HEK293 (cell line): ENCODE measurements at regions not wholly inside any gene's neighbourhood (a gene's known extent, or its start where the extent isn't known, plus 50 kb on each side); places are given as distances from the start of the nearest gene placed in this dataset.
A peak's percentile ranks its signal among the peaks of the same experiment; 100 is the strongest.

ENCODE experiments used
- CTCF ChIA-PET: fragments of 350-600 bp; formaldehyde crosslinking; extraction: SDS; loops from one replicate; lab custom pipeline; 2021; ENCODE audit warnings: antibody characterized with exemption; lab: Yijun Ruan, JAX
- POLR2A ChIA-PET: fragments of 300-600 bp; formaldehyde crosslinking; extraction: SDS; loops from one replicate; lab custom pipeline; 2020; ENCODE audit warnings: antibody characterized with exemption, inconsistent platforms; lab: Yijun Ruan, JAX
- H3K27ac ChIP-seq: fragments of 200-500 bp; sonication (Bioruptor generic); 2 replicates; pipeline ENCODE4 v1.5.1; 2014; ENCODE audit warnings: low read depth, low read length, control low read depth, inconsistent platforms; ENCODE audit errors: extremely low read depth
- H3K36me3 ChIP-seq, 2 experiments: fragments of 200-500 bp in 1 of 2; sonication (Bioruptor generic) in 1 of 2; 1 replicate in 1 of 2; 2 replicates in 1 of 2; pipeline ENCODE4 v1.5.1; 2014 to 2017; ENCODE audit warnings: inconsistent platforms in 2 of 2, low read length in 2 of 2; ENCODE audit not compliant: control insufficient read depth in 2 of 2, insufficient read depth in 1 of 2
- H3K4me1 ChIP-seq: fragments of 200-500 bp; sonication (Bioruptor generic); 2 replicates; pipeline ENCODE4 v1.5.1; 2014; ENCODE audit warnings: mild to moderate bottlenecking, low read length, inconsistent platforms; ENCODE audit not compliant: control insufficient read depth, insufficient read depth
- H3K4me3 ChIP-seq: 2 replicates; pipeline ENCODE4 v1.5.1; 2011; ENCODE audit warnings: low read depth, mild to moderate bottlenecking, control low read depth, low read length, moderate library complexity
- H3K9me3 ChIP-seq: fragments of 200-500 bp; sonication (Bioruptor generic); 2 replicates; pipeline ENCODE4 v1.5.1; 2014; ENCODE audit warnings: low read depth, low read length, inconsistent platforms; ENCODE audit not compliant: control insufficient read depth, insufficient read depth
- KLF8 ChIP-seq: fragments of 450-650 bp; formaldehyde crosslinking; IDR thresholded peaks from 2 replicates; pipeline ENCODE4 v1.5.1; 2016; ENCODE audit warnings: missing biosample characterization, missing genetic modification characterization
- PRDM4 ChIP-seq: fragments of 450-650 bp; formaldehyde crosslinking; IDR thresholded peaks from 2 replicates; pipeline ENCODE4 v1.5.1; 2017; ENCODE audit warnings: missing biosample characterization, missing genetic modification characterization
- SALL2 ChIP-seq: fragments of 450-650 bp; formaldehyde crosslinking; IDR thresholded peaks from 2 replicates; pipeline ENCODE4 v1.5.0; 2017; ENCODE audit warnings: missing biosample characterization, mild to moderate bottlenecking, missing genetic modification characterization, borderline replicate concordance
- SCRT1 ChIP-seq: fragments of 450-650 bp; formaldehyde crosslinking; IDR thresholded peaks from 2 replicates; pipeline ENCODE4 v1.5.1; 2016; ENCODE audit warnings: missing biosample characterization, missing genetic modification characterization, borderline replicate concordance
- SCRT2 ChIP-seq: fragments of 450-650 bp; formaldehyde crosslinking; IDR thresholded peaks from 2 replicates; pipeline ENCODE4 v1.5.1; 2016; ENCODE audit warnings: missing biosample characterization, missing genetic modification characterization
- TSHZ1 ChIP-seq: fragments of 450-650 bp; formaldehyde crosslinking; IDR thresholded peaks from 2 replicates; pipeline ENCODE4 v1.5.1; 2016; ENCODE audit warnings: missing biosample characterization, missing genetic modification characterization, borderline replicate concordance
- ZBTB1 ChIP-seq: fragments of 450-650 bp; formaldehyde crosslinking; IDR thresholded peaks from 2 replicates; pipeline ENCODE4 v1.5.1; 2016; ENCODE audit warnings: missing biosample characterization, missing genetic modification characterization
- ZFHX2 ChIP-seq: fragments of 450-650 bp; formaldehyde crosslinking; conservative IDR thresholded peaks from 2 replicates; pipeline ENCODE4 v1.5.1; 2016; ENCODE audit warnings: missing biosample characterization, missing genetic modification characterization
- ZIC2 ChIP-seq: fragments of 450-650 bp; formaldehyde crosslinking; IDR thresholded peaks from 2 replicates; pipeline ENCODE4 v1.5.1; 2016; ENCODE audit warnings: missing biosample characterization, missing genetic modification characterization
- ZNF10 ChIP-seq: fragments of 450-650 bp; formaldehyde crosslinking; IDR thresholded peaks from 2 replicates; pipeline ENCODE4 v1.5.1; 2017; ENCODE audit warnings: missing biosample characterization, missing genetic modification characterization
- ZNF148 ChIP-seq: fragments of 450-650 bp; formaldehyde crosslinking; IDR thresholded peaks from 2 replicates; pipeline ENCODE4 v1.5.0; 2017; ENCODE audit warnings: missing biosample characterization, missing genetic modification characterization, borderline replicate concordance
- ZNF362 ChIP-seq: fragments of 450-650 bp; formaldehyde crosslinking; IDR thresholded peaks from 2 replicates; pipeline ENCODE4 v1.5.1; 2016; ENCODE audit warnings: missing biosample characterization, missing genetic modification characterization
- ZNF366 ChIP-seq: fragments of 450-650 bp; formaldehyde crosslinking; conservative IDR thresholded peaks from 2 replicates; pipeline ENCODE4 v1.5.1; 2016; ENCODE audit warnings: missing biosample characterization, missing genetic modification characterization
- ZNF423 ChIP-seq: fragments of 450-650 bp; formaldehyde crosslinking; IDR thresholded peaks from 2 replicates; pipeline ENCODE4 v1.5.1; 2016; ENCODE audit warnings: missing biosample characterization, missing genetic modification characterization
- ZNF48 ChIP-seq: fragments of 450-650 bp; formaldehyde crosslinking; IDR thresholded peaks from 2 replicates; pipeline ENCODE4 v1.5.1; 2016; ENCODE audit warnings: missing biosample characterization, missing genetic modification characterization
- ZNF514 ChIP-seq: fragments of 450-650 bp; formaldehyde crosslinking; IDR thresholded peaks from 2 replicates; pipeline ENCODE4 v1.5.1; 2016; ENCODE audit warnings: missing biosample characterization, missing genetic modification characterization
- ZNF677 ChIP-seq: fragments of 450-650 bp; IDR thresholded peaks from 2 replicates; pipeline ENCODE4 v1.5.0; 2018; ENCODE audit warnings: missing biosample characterization, mild to moderate bottlenecking, missing genetic modification characterization, moderate library complexity

- no peak for TF ChIP-seq TSHZ1 (tag by site-specific recombination)
Observed at GRCh38 chr10:89085153-89085552, 94.6 kb downstream of the FAS start (continued).

DNA sequence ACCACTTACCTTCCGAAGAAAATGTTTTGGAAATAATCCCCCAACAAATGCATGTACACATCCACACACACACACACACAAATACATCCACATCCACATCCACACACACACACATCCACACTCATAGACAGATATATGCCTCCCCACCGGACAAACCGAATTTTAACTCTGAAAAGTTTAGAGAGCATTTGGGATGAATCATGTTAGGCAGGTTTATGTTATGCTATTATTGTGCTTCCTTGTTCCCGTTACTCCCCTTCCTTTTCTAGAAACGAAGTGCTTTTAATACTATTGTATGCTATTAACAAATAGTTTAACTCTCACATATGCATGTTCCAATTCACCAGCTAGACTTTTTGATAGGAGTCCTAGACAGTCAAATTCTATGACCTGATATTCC is 91.5 kb downstream of the FAS start:
- ChIA-PET CTCF (no interaction called here), POLR2A (no interaction called here)
- Histone ChIP-seq H3K4me3 (no peak overlapping the region), H3K27ac (no peak overlapping the region), H3K9me3 (no peaks in the 10 kb centered on the region), H3K4me1 (no peaks in the 10 kb centered on the region), H3K36me3 (no peaks in the 10 kb centered on the region)
- TF ChIP-seq ZBTB1 (no peak), KLF8 (tag by site-specific recombination) (no peak), ZNF677 (tag by site-specific recombination) (no peak), ZIC2 (tag by site-specific recombination) (no peak)

DNA sequence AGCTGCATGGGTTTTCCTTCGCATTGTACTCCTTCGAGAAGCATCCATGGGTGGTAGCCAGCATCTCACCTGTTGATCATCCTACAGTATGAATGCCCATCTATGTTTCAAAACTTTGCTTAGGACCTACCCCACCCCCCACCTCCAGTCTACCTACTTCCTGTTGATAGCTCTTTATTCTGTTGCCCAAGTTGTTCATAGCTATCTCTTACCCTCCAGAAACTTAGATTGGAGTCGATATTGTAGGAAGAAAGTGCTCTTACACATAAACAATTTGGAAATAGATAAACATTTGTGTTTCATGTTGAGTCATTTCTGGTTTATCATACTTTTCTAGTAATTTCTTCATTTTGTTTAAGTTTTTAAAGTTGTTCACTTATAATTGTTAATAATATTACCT is 90.1 kb downstream of the FAS start:
- H3K27ac ChIP-seq: no peak overlapping the region
- CTCF ChIA-PET: interaction anchor here (0.7 kb wide), 1 partner anchor 259 kb away, joined by 3 read pairs; no protein-coding TSS in a partner anchor

DNA sequence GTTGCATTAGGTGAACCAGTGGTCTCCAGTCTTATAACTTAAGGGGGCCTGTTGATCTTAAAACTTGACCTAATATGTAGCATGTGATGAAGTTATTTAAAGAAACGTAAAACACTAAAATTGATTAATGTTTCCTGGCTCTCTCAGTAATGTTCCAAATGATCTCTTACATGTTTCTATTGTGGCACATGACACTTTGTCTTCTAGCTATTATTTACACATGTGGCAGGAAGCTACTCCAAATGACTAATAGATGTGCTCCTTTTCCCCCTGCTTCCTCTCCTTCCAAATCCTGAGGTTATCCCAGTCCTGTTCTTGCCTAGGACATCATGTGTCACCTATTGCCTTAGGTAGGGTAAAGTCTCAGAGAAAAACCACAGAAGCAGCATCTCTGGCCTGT is 89.4 kb downstream of the FAS start:
- Histone ChIP-seq H3K36me3 (no peaks in the 10 kb centered on the region), H3K9me3 (no peaks in the 10 kb centered on the region), H3K4me1 (no peaks in the 10 kb centered on the region), H3K4me3 (no peak overlapping the region), H3K27ac (no peak overlapping the region)
- ChIA-PET POLR2A (interaction anchor here (0.7 kb wide), 1 partner anchor 9 kb away, joined by 3 read pairs; no protein-coding TSS in a partner anchor), CTCF (no interaction called here)
- TF ChIP-seq ZNF148 (tag by site-specific recombination) (no peak), ZNF10 (tag by site-specific recombination) (no peak), ZNF362 (tag by site-specific recombination) (no peak)

More for the DNA sequence above, 90.1 kb downstream of the FAS start:
- Histone ChIP-seq H3K36me3 (no peaks in the 10 kb centered on the region), H3K9me3 (no peaks in the 10 kb centered on the region), H3K4me1 (no peaks in the 10 kb centered on the region), H3K4me3 (no peak overlapping the region)
- POLR2A ChIA-PET: no interaction called here
- no peak for TF ChIP-seq ZNF423 (tag by site-specific recombination)
- no peak for TF ChIP-seq ZNF366 (tag by site-specific recombination)
- TF ChIP-seq SCRT2 (tag by site-specific recombination): peak; percentile 80
- TF ChIP-seq SALL2 (tag by site-specific recombination): no peak
- peak; percentile 42; the same call in 1 of the 2 replicates for TF ChIP-seq SCRT1 (tag by site-specific recombination)
- no peak for TF ChIP-seq PRDM4 (tag by site-specific recombination)
- no peak for TF ChIP-seq ZNF48 (tag by site-specific recombination)
- TF ChIP-seq ZNF514 (tag by site-specific recombination): no peak
- no peak for TF ChIP-seq ZFHX2
